H1 (cell line): ENCODE measurements at regions not wholly inside any gene's neighbourhood (a gene's known extent, or its start where the extent isn't known, plus 50 kb on each side); places are given as distances from the start of the nearest gene placed in this dataset.

Experiments
- CTCF ChIA-PET: fragments of 300-600 bp; sonication (Branson Sonifier 250); formaldehyde crosslinking; loops from one replicate; lab custom pipeline; 2021; ENCODE audit not compliant: partially characterized antibody; lab: Charles Lee
- POLR2A ChIA-PET: fragments of 300-600 bp; sonication (Branson Sonifier 250); formaldehyde crosslinking; loops from one replicate; lab custom pipeline; 2021; ENCODE audit warnings: inconsistent platforms; ENCODE audit not compliant: partially characterized antibody; lab: Charles Lee
- DNase-seq, 2 experiments: peaks; one replicate each; pipeline versions ENCODE4 v3.0.0 to v3.0.0-alpha.2; 2010 to 2022; ENCODE audit warnings: low spot score in 2 of 2, low read depth in 1 of 2, mixed read lengths in 1 of 2
- FAIRE-seq: peaks from 2 replicates; lab custom pipeline; 2011; peaks lifted over from hg19 to GRCh38; lab: Jason Lieb, UNC
- H2AFZ ChIP-seq: 2 replicates; pipeline ENCODE4 v1.8.1; 2012; ENCODE audit warnings: low read length, inconsistent platforms
- H2AK5ac ChIP-seq: 2 replicates; pipeline ENCODE4 v1.6.1; 2013; ENCODE audit warnings: low read depth, low read length
- H2BK120ac ChIP-seq: replicated peaks from 2 replicates; pipeline ENCODE3; 2013; ENCODE audit warnings: low read depth, low read length, inconsistent platforms
- H2BK12ac ChIP-seq: 2 replicates; pipeline ENCODE4 v1.6.1; 2013; ENCODE audit warnings: low read depth, low read length
- H2BK15ac ChIP-seq: 2 replicates; pipeline ENCODE4 v1.6.1; 2013; ENCODE audit warnings: low read length
- H2BK20ac ChIP-seq: 2 replicates; pipeline ENCODE4 v1.6.1; 2013; ENCODE audit warnings: low read length
- H2BK5ac ChIP-seq: 2 replicates; pipeline ENCODE4 v1.6.1; 2013; ENCODE audit warnings: low read depth, low read length
- H3K14ac ChIP-seq: 2 replicates; pipeline ENCODE4 v1.6.1; 2013; ENCODE audit warnings: inconsistent platforms; ENCODE audit not compliant: insufficient read length
- H3K18ac ChIP-seq: 2 replicates; pipeline ENCODE4 v1.6.1; 2013; ENCODE audit warnings: low read length; ENCODE audit errors: extremely low read depth
- H3K23ac ChIP-seq: 2 replicates; pipeline ENCODE4 v1.6.1; 2013; ENCODE audit warnings: inconsistent platforms; ENCODE audit not compliant: insufficient read length
- H3K23me2 ChIP-seq: 2 replicates; pipeline ENCODE4 v1.6.1; 2013; ENCODE audit warnings: low read depth, low read length
- H3K27ac ChIP-seq: 2 replicates; pipeline ENCODE4 v1.6.1; 2011; ENCODE audit warnings: low read depth, low read length, inconsistent platforms
- H3K27me3 ChIP-seq, 4 experiments: replicated peaks in 1 of 4; 1 replicate in 1 of 4; 2 replicates in 3 of 4; pipeline versions ENCODE4 v1.6.1 to v1.8.1; 2011 to 2013; ENCODE audit warnings: low read length in 3 of 4, mild to moderate bottlenecking in 3 of 4, inconsistent platforms in 2 of 4, mixed read lengths in 2 of 4, moderate library complexity in 1 of 4; ENCODE audit not compliant: control insufficient read depth in 3 of 4, insufficient read depth in 3 of 4; ENCODE audit errors: extremely low read depth in 1 of 4
- H3K36me3 ChIP-seq, 4 experiments: 2 replicates each; pipeline versions ENCODE4 v1.6.1 to v1.8.1; 2011 to 2013; ENCODE audit warnings: mild to moderate bottlenecking in 4 of 4, low read length in 3 of 4, moderate library complexity in 2 of 4, control low read depth in 1 of 4, inconsistent platforms in 1 of 4; ENCODE audit not compliant: insufficient read depth in 4 of 4, control insufficient read depth in 2 of 4
- H3K4ac ChIP-seq: replicated peaks from 2 replicates; pipeline ENCODE3; 2013; ENCODE audit warnings: low read length, low read depth, mixed read lengths, inconsistent platforms; ENCODE audit not compliant: insufficient read length
- H3K4me1 ChIP-seq, 4 experiments: replicated peaks in 1 of 4; 1 replicate in 1 of 4; 2 replicates in 3 of 4; pipeline versions ENCODE4 v1.6.1 to v1.8.1; 2011 to 2013; ENCODE audit warnings: low read length in 3 of 4, inconsistent platforms in 2 of 4, mixed read lengths in 1 of 4; ENCODE audit not compliant: insufficient read depth in 4 of 4, control insufficient read depth in 3 of 4
- H3K4me2 ChIP-seq, 2 experiments: 2 replicates each; pipeline versions ENCODE4 v1.6.1 to v1.8.1; 2011 to 2013; ENCODE audit warnings: low read depth in 2 of 2, low read length in 2 of 2, control low read depth in 1 of 2, inconsistent platforms in 1 of 2, mild to moderate bottlenecking in 1 of 2; ENCODE audit not compliant: insufficient read depth in 1 of 2
- H3K4me3 ChIP-seq, 4 experiments: fragments of 200-600, 300-600 bp in 1 of 4; sonication (generic), shearing (Covaris generic), sonication (Bioruptor Twin) in 1 of 4; 2 replicates each; pipeline versions ENCODE4 v1.5.1 to v1.8.1; 2011 to 2016; ENCODE audit warnings: low read length in 4 of 4, low read depth in 3 of 4, control low read depth in 2 of 4, inconsistent platforms in 2 of 4, mild to moderate bottlenecking in 2 of 4, mixed read lengths in 1 of 4, moderate library complexity in 1 of 4; ENCODE audit not compliant: insufficient read depth in 2 of 4; ENCODE audit errors: extremely low read depth in 1 of 4
- H3K56ac ChIP-seq: replicated peaks from 2 replicates; pipeline ENCODE3; 2013; ENCODE audit warnings: low read depth, mild to moderate bottlenecking, mixed read lengths, low read length, inconsistent platforms; ENCODE audit not compliant: insufficient read length
- H3K79me1 ChIP-seq: 2 replicates; pipeline ENCODE4 v1.6.1; 2013; ENCODE audit warnings: low read depth, low read length, control low read depth
- H3K79me2 ChIP-seq, 2 experiments: 2 replicates each; pipeline versions ENCODE4 v1.6.1 to v1.8.1; 2012 to 2013; ENCODE audit warnings: low read length in 2 of 2, mild to moderate bottlenecking in 2 of 2, inconsistent platforms in 1 of 2; ENCODE audit not compliant: insufficient read depth in 2 of 2, control insufficient read depth in 1 of 2
- H3K9ac ChIP-seq, 4 experiments: replicated peaks in 1 of 4; 1 replicate in 1 of 4; 2 replicates in 3 of 4; pipeline versions ENCODE4 v1.6.1 to v1.8.1; 2011 to 2013; ENCODE audit warnings: low read depth in 3 of 4, low read length in 3 of 4, control low read depth in 2 of 4, mild to moderate bottlenecking in 2 of 4, moderate library complexity in 2 of 4, inconsistent platforms in 1 of 4; ENCODE audit errors: extremely low read depth in 1 of 4
- H3K9me3 ChIP-seq, 2 experiments: 2 replicates each; pipeline versions ENCODE4 v1.6.1 to v1.8.1; 2012 to 2013; ENCODE audit warnings: mild to moderate bottlenecking in 2 of 2, moderate library complexity in 2 of 2, control low read depth in 1 of 2, inconsistent platforms in 1 of 2, low read depth in 1 of 2, low read length in 1 of 2, mixed read lengths in 1 of 2; ENCODE audit not compliant: insufficient read depth in 2 of 2
- H4K20me1 ChIP-seq, 2 experiments: replicated peaks in 1 of 2; 2 replicates each; pipeline versions ENCODE3 to v1.8.1; 2011 to 2013; ENCODE audit warnings: inconsistent platforms in 2 of 2, low read length in 2 of 2, mild to moderate bottlenecking in 1 of 2; ENCODE audit not compliant: insufficient read depth in 2 of 2, control insufficient read depth in 1 of 2
- H4K5ac ChIP-seq: 2 replicates; pipeline ENCODE4 v1.6.1; 2013; ENCODE audit warnings: low read length, low read depth, mixed read lengths, inconsistent platforms; ENCODE audit not compliant: insufficient read length
- H4K8ac ChIP-seq: 2 replicates; pipeline ENCODE4 v1.8.0; 2013; ENCODE audit warnings: mild to moderate bottlenecking, moderate library complexity, low read length, inconsistent platforms; ENCODE audit not compliant: insufficient read depth; ENCODE audit errors: extremely low read depth
- H4K91ac ChIP-seq: replicated peaks from 2 replicates; pipeline ENCODE3; 2013; ENCODE audit warnings: low read length, mixed read lengths, inconsistent platforms; ENCODE audit not compliant: insufficient read length
- BCL11A ChIP-seq, 2 experiments: IDR thresholded peaks; one replicate each; pipeline ENCODE4 v1.6.1; 2011; ENCODE audit warnings: low read depth in 2 of 2, low read length in 2 of 2, mild to moderate bottlenecking in 2 of 2
- CREB1 ChIP-seq: IDR thresholded peaks from 2 replicates; pipeline ENCODE4 v1.6.1; 2012; ENCODE audit warnings: inconsistent platforms
- EZH2 ChIP-seq: fragments of 200-600 bp; sonication (generic); IDR thresholded peaks from 2 replicates; pipeline ENCODE4 v1.7.1; 2012; ENCODE audit warnings: low read depth, mild to moderate bottlenecking, moderate library complexity, low read length, inconsistent platforms; ENCODE audit not compliant: severe bottlenecking
- HDAC2 ChIP-seq, 2 experiments: fragments of 300-600 bp in 1 of 2; sonication (generic) in 1 of 2; IDR thresholded peaks; 2 replicates each; pipeline ENCODE4 v1.6.1; 2011 to 2012; ENCODE audit warnings: low read depth in 2 of 2, low read length in 2 of 2, mild to moderate bottlenecking in 2 of 2, moderate library complexity in 2 of 2, borderline replicate concordance in 1 of 2, inconsistent platforms in 1 of 2
- HDAC6 ChIP-seq: IDR thresholded peaks from one replicate; pipeline ENCODE4 v1.7.1; 2012; ENCODE audit warnings: low read depth, mild to moderate bottlenecking, inconsistent platforms, low read length, moderate library complexity
- KDM5A ChIP-seq: fragments of 200-600 bp; IDR thresholded peaks from 2 replicates; pipeline ENCODE4 v1.7.1; 2012; ENCODE audit warnings: mild to moderate bottlenecking, low read length, inconsistent platforms, mixed read lengths
- TAF7 ChIP-seq: optimal IDR thresholded peaks from 2 replicates; pipeline ENCODE3; 2011; ENCODE audit warnings: low read depth, mild to moderate bottlenecking, inconsistent platforms, low read length, moderate library complexity, borderline replicate concordance
- YY1 ChIP-seq: IDR thresholded peaks from 2 replicates; pipeline ENCODE4 v1.6.1; 2011; ENCODE audit warnings: low read depth, mild to moderate bottlenecking, low read length
- WGBS, 2 experiments: shearing (Covaris generic) in 1 of 2; methylation state at CpG; one replicate each; pipeline versions ENCODE4 v1.1.6 to v1.1.7; 2013 to 2015; ENCODE audit warnings: low lambda C conversion rate in 2 of 2, mixed read lengths in 2 of 2, inconsistent platforms in 1 of 2, low coverage in 1 of 2, missing lambda C conversion rate in 1 of 2; ENCODE audit not compliant: insufficient replicate concordance in 2 of 2, insufficient coverage in 1 of 2, insufficient read length in 1 of 2; ENCODE audit errors: extremely low coverage in 1 of 2, missing lambda C conversion rate in 1 of 2; 5-methylcytosine and 5-hydroxymethylcytosine counted together
- TF ChIP-seq, protein P1 (sequence below), 3 experiments: IDR thresholded peaks; 1 replicate in 2 of 3; 2 replicates in 1 of 3; pipeline versions ENCODE4 v1.5.1 to v1.6.1; 2011; ENCODE audit warnings: low read length in 3 of 3, mild to moderate bottlenecking in 3 of 3, inconsistent platforms in 2 of 3, low read depth in 1 of 3, moderate library complexity in 1 of 3; ENCODE audit not compliant: insufficient read depth in 1 of 3; ENCODE audit errors: control extremely low read depth in 1 of 3

DNA sequence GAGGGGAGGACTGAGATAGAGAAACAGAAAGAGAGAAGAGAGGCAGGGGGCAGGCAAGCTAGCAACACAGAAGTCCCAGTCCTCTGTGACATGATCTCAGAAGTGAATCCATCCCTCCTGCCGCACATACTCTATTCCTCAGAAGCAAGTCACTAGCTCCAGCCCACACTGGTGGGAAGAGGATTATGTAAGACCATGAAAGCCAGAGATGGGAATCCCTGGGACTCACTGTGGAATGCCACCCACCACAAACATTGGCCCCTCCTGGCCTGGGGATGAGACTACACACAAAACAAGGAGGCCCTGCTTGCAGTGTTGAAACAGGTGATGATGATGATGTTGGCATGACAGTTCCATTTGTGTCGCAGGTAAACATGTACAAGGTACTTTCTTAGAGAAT, 419.9 kb downstream of the IRS2 start:
- Histone ChIP-seq H3K9me3 (no peaks in the 10 kb centered on the region), H3K36me3 (no peaks in the 10 kb centered on the region), H3K4me1 (peaks cover 0 to 6% (median 1%) of the 10 kb centered on the region in 4 experiments; a peak in 3 of 7 replicates), H4K91ac (no peak overlapping the region), H2BK12ac (no peak overlapping the region), H4K20me1 (no peaks in the 10 kb centered on the region), H3K14ac (no peak overlapping the region), H2AFZ (no peak overlapping the region), H4K8ac (no peak overlapping the region), H3K79me1 (no peaks in the 10 kb centered on the region), H3K23me2 (no peaks in the 10 kb centered on the region), H2BK5ac (no peak overlapping the region), H3K4ac (no peak overlapping the region), H3K79me2 (no peaks in the 10 kb centered on the region), H2BK15ac (no peak overlapping the region), H3K27ac (no peak overlapping the region), H3K23ac (no peak overlapping the region), H2AK5ac (no peak overlapping the region), H2BK120ac (no peak overlapping the region), H3K4me2 (no peak overlapping the region), H3K4me3 (no peak overlapping the region), H3K18ac (no peak overlapping the region), H2BK20ac (no peak overlapping the region), H3K27me3 (no peaks in the 10 kb centered on the region), H3K56ac (no peak overlapping the region), H3K9ac (no peak overlapping the region), H4K5ac (no peak overlapping the region)
- 97% methylated on average over 2 of the region's 2 CpGs; no CpG with 5 or more reads in 1 of the 2 experiments for WGBS, 2 experiments
- ChIA-PET CTCF (interaction anchor here (1.8 kb wide), 1 partner anchor 333 kb away, joined by 4 read pairs; no protein-coding TSS in a partner anchor), POLR2A (no interaction called here)
- TF ChIP-seq EZH2 (no peak), HDAC2 (IDR thresholded peaks at IDR 0.05; ENCODE audit: borderline replicate concordance in 1 of 2, low read depth in 2 of 2, low read length in 2 of 2) (no peak), CREB1 (no peak), TAF7 (no peak), KDM5A (no peak), HDAC6 (no peak), YY1 (no peak), BCL11A (IDR thresholded peaks at IDR 0.05; ENCODE audit: low read depth in 2 of 2, low read length in 2 of 2) (no peak)
- TF ChIP-seq, protein P1, sequence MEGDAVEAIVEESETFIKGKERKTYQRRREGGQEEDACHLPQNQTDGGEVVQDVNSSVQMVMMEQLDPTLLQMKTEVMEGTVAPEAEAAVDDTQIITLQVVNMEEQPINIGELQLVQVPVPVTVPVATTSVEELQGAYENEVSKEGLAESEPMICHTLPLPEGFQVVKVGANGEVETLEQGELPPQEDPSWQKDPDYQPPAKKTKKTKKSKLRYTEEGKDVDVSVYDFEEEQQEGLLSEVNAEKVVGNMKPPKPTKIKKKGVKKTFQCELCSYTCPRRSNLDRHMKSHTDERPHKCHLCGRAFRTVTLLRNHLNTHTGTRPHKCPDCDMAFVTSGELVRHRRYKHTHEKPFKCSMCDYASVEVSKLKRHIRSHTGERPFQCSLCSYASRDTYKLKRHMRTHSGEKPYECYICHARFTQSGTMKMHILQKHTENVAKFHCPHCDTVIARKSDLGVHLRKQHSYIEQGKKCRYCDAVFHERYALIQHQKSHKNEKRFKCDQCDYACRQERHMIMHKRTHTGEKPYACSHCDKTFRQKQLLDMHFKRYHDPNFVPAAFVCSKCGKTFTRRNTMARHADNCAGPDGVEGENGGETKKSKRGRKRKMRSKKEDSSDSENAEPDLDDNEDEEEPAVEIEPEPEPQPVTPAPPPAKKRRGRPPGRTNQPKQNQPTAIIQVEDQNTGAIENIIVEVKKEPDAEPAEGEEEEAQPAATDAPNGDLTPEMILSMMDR (IDR thresholded peaks at IDR 0.05; ENCODE audit: control extremely low read depth in 1 of 3, insufficient read depth in 1 of 3, low read depth in 1 of 3, low read length in 3 of 3), result no peak
- no peak for FAIRE-seq
- no peak for DNase-seq
